Tibial nerve (tissue), 4 donors: ENCODE measurements at regions not wholly inside any gene's neighbourhood (a gene's known extent, or its start where the extent isn't known, plus 50 kb on each side); places are given as distances from the start of the nearest gene placed in this dataset.
"Not testable (repeated sequence)": the region's sequence is repeated elsewhere in the genome, so short reads cannot be mapped to it uniquely, and the experiment has no call there.

Experiments used
- EP300 ChIP-seq, 2 donors: sonication (generic); formaldehyde crosslinking; IDR thresholded peaks; one replicate each; pipeline ENCODE4 v1.6.1; 2017; ENCODE audit warnings: antibody characterized with exemption in 2 of 2, mild to moderate bottlenecking in 1 of 2
- POLR2A ChIP-seq, 2 donors: fragments of 450-650 bp; IDR thresholded peaks; one replicate each; pipeline ENCODE4 v1.6.1; 2017; ENCODE audit warnings: antibody characterized with exemption in 2 of 2, mild to moderate bottlenecking in 2 of 2, moderate library complexity in 2 of 2
- TF ChIP-seq, protein P1 (sequence below), 5 experiments: fragments of 200-600 bp in 3 of 5; fragments of 450-650 bp in 2 of 5; sonication (generic) in 3 of 5; IDR thresholded peaks; one replicate each; pipeline ENCODE4 v1.5.1; 2016 to 2019; ENCODE audit warnings: antibody characterized with exemption in 5 of 5, mild to moderate bottlenecking in 3 of 5, moderate library complexity in 2 of 5

DNA sequence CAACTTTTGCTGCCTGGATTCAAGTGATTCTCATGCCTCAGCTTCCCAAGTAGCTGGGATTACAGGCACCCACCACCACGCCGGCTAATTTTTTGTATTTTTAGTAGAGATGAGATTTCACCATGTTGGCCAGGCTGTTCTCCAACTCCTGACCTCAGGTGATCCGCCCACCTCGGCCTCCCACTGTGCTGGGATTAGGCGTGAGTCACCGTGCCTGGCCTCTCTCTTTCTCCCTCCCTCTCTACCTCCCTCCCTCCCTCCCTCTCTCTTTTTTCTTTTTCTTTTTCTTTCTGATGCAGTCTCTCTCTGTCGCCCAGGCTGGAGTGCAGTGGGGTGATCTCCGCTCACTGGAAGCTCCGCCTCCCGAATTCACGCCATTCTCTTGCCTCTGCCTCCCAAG is 186.3 kb upstream of the DAB2 start:
- TF ChIP-seq, protein P1, sequence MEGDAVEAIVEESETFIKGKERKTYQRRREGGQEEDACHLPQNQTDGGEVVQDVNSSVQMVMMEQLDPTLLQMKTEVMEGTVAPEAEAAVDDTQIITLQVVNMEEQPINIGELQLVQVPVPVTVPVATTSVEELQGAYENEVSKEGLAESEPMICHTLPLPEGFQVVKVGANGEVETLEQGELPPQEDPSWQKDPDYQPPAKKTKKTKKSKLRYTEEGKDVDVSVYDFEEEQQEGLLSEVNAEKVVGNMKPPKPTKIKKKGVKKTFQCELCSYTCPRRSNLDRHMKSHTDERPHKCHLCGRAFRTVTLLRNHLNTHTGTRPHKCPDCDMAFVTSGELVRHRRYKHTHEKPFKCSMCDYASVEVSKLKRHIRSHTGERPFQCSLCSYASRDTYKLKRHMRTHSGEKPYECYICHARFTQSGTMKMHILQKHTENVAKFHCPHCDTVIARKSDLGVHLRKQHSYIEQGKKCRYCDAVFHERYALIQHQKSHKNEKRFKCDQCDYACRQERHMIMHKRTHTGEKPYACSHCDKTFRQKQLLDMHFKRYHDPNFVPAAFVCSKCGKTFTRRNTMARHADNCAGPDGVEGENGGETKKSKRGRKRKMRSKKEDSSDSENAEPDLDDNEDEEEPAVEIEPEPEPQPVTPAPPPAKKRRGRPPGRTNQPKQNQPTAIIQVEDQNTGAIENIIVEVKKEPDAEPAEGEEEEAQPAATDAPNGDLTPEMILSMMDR (IDR thresholded peaks at IDR 0.05), result not testable (repeated sequence)
- TF ChIP-seq EP300, POLR2A (IDR thresholded peaks at IDR 0.05): not testable (repeated sequence)
